Muscle layer of duodenum (tissue), 2 donors: ENCODE measurements at regions not wholly inside any gene's neighbourhood (a gene's known extent, or its start where the extent isn't known, plus 50 kb on each side); places are given as distances from the start of the nearest gene placed in this dataset.
"Not testable (repeated sequence)": the region's sequence is repeated elsewhere in the genome, so short reads cannot be mapped to it uniquely, and the experiment has no call there.

Experiments
- H3K27ac ChIP-seq: one replicate; pipeline ENCODE4 v1.7.0; 2013; ENCODE audit warnings: mild to moderate bottlenecking, low read length
- H3K27me3 ChIP-seq: one replicate; pipeline ENCODE4 v1.7.0; 2013; ENCODE audit warnings: low read depth, mild to moderate bottlenecking, control low read depth, low read length
- H3K36me3 ChIP-seq, 2 donors: one replicate each; pipeline ENCODE4 v1.7.0; 2013; ENCODE audit warnings: low read length in 2 of 2, control low read depth in 1 of 2, mild to moderate bottlenecking in 1 of 2; ENCODE audit not compliant: insufficient read depth in 2 of 2, control insufficient read depth in 1 of 2
- H3K4me1 ChIP-seq, 2 donors: one replicate each; pipeline ENCODE4 v1.7.0; 2013; ENCODE audit warnings: low read length in 2 of 2, mild to moderate bottlenecking in 2 of 2, control low read depth in 1 of 2, moderate library complexity in 1 of 2; ENCODE audit not compliant: insufficient read depth in 2 of 2, control insufficient read depth in 1 of 2
- H3K4me3 ChIP-seq, 2 donors: one replicate each; pipeline ENCODE4 v1.7.0; 2013; ENCODE audit warnings: low read length in 2 of 2, low read depth in 1 of 2, mild to moderate bottlenecking in 1 of 2
- H3K9me3 ChIP-seq, 2 donors: one replicate each; pipeline ENCODE4 v1.7.0; 2013; ENCODE audit warnings: low read length in 2 of 2, control low read depth in 1 of 2, mild to moderate bottlenecking in 1 of 2; ENCODE audit not compliant: control insufficient read depth in 1 of 2
- donor health status: healthy.

DNA sequence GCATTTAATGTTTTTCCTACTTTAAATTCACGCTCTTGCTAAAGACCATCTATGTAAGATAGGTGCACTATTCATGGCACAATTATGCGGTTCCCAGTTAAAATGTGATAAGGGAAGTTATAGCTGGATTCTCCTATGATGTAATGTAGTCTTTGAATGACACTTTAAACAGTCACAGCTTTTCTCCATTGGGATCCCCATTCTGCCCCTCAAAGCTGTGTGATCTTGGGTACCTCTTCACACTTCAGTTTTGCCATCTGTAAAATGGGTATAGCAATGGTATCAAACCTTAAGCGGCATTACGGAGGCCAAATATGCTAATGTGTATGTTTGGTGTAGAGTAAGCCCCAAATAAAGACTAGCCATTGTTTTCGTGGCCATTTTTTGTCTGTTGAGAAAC lies 64.7 kb upstream of the ZNF217 start:
- Histone ChIP-seq H3K36me3 (no peaks in the 10 kb centered on the region), H3K4me3 (no peak overlapping the region), H3K27ac (no peak overlapping the region), H3K9me3 (no peaks in the 10 kb centered on the region), H3K27me3 (no peaks in the 10 kb centered on the region), H3K4me1 (peaks cover 6 to 21% of the 10 kb centered on the region in 2 donors)

DNA sequence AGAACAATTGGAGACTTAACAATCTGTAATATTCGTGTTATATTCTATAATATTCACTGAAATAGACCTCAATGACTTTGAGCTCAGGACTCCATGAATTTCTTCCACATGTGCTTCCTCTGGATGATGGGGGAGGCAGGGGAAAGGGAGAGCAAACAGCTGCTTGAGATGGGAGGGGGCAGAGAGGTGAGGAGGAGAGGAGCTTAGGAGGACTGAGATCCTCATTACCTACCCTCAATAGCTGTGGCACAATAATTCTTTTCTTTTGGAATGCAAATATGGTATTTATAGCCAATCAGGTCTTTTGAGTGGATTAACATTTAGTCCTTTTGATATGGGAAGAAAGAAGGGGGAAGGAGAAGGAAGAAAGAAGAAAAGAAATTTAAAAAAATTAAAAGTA lies 64.1 kb upstream of the ZNF217 start:
- Histone ChIP-seq H3K4me1 (peaks cover 12 to 27% of the 10 kb centered on the region in 2 donors), H3K9me3 (no peaks in the 10 kb centered on the region), H3K27me3 (no peaks in the 10 kb centered on the region), H3K27ac (no peak overlapping the region), H3K36me3 (no peaks in the 10 kb centered on the region), H3K4me3 (no peak overlapping the region)

DNA sequence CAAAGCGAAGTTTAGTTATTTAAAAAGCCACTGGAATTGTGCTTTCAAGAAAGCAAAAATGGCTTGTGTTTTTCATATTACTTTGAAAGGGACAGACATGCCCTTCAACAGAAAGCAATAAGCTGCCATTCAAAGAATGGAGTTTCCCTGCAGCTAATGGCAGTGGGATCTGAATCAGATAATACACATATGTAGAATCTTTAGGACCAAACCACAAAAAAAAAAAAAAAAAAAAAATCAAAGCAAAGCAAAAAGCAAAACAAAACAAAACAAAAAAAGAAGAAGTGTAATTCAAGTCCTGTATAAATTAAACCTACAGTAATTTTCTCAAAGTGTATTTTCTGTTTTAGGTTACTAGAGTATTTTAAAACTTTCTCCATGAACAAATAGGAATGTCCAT lies 63.6 kb upstream of the ZNF217 start:
- Histone ChIP-seq H3K4me3 (no peak overlapping the region), H3K27ac (no peak overlapping the region), H3K9me3 (no peaks in the 10 kb centered on the region), H3K27me3 (no peaks in the 10 kb centered on the region), H3K4me1 (peaks cover 13 to 31% of the 10 kb centered on the region in 2 donors), H3K36me3 (no peaks in the 10 kb centered on the region)

DNA sequence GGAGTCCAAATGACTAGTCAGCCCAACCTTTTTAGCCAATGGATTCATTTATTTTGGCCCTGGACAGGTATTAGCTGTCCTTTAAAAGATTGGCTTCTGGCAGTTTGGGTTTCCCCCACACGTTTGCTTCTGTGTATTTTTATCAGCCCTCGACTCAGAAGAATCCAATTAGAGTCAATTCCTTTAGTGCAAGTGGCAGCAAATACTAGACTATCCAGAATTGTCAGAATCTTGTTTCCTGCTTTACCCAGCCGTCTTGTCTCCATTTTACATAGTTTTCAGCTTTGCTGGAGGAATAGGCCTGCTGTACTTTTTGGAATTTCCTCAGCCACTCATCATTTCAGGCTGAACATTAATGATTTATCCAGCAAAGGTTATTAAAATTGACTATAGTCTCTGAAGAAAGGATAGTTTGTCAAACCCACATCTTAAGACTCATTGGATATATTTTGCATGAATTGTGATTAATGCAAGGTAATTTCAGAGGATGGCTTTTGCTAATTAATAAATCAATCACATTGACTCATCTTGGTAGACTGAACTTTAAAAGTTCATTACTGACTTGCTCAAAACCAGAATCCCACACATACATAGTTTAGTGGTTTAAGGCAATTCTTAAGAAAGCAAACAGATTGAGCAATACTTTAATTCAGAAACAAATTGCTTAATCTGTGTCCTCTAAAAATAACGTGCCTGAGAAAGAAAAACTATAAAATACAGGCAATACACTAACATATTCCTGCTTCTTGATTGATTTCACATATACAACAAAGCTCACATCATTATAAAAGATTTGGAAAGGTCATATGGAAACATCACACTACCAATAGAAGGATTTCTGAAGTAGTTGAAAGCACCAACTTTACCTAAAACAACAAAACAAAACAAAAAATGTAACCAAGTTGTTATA lies 62.9 kb upstream of the ZNF217 start:
- Histone ChIP-seq H3K4me1 (peaks cover 13 to 27% of the 10 kb centered on the region in 2 donors), H3K27ac (no peak overlapping the region), H3K36me3 (no peaks in the 10 kb centered on the region), H3K4me3 (no peak overlapping the region), H3K9me3 (no peaks in the 10 kb centered on the region), H3K27me3 (no peaks in the 10 kb centered on the region)

DNA sequence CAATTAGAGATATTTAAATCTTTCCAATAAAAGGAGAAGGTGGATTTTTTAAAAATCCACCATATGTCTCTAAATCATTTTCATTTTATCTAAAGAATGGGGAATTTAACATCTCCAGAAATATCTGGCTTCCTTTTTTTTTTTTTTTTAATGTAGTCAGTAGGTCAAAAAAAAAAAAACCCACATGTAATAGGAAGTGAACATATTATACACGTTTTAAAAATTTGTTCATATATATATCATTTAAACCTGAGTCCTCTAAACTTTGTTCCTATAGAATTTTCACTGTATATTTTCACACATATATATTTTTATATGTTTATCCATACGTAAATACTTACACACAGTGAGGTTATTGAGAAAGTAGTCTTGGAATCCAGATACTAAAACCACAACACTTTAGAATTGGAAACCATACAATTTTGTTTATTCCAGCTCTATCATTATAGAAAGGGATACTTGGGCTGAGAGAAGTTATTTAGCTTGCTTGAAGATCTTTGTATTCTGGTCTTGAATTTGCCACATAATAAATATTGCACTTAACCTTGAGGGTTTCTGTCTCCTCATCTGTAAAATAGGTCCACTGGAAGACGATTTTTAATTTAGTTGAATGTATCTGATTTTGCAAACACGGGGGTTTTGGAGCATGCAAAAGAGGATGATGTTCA lies 62.1 kb upstream of the ZNF217 start:
- Histone ChIP-seq H3K27ac (peak overlapping the region; percentile 59), H3K27me3 (no peaks in the 10 kb centered on the region), H3K36me3 (no peaks in the 10 kb centered on the region), H3K4me3 (no peak overlapping the region), H3K9me3 (no peaks in the 10 kb centered on the region), H3K4me1 (peaks cover 13 to 22% of the 10 kb centered on the region in 2 donors)

DNA sequence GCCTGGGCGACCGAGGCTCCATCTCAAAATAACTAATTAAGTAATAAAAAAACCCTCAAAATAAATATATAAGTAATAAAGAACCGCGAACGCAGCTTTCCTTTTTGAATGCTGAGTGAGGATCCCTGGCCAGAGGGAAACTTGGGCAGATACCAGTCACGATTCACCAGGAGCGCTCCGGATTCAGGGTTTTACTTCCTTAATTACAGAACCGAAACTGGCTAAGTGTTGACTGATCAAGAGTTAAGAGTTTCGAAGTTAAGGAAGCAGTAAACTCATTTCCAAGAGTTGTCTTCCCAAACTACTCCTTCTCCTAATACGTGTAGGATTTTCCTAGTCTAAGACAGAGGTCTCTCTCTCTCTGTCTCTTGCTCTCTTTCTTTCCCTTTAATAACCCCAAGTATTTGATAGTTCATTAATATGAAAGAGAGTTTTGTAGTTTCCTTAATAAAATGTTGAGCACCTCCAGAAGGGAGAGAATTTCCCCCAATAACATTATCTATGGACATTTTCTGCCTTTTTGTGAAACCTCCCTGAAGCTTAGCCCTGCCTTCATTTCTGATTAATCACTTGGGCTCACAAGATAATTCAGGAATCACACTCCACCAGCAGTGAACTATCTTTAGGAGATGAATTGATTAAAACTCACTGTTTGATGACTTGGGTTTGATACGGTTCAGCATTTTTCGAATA lies 61.4 kb upstream of the ZNF217 start:
- Histone ChIP-seq H3K36me3 (no peaks in the 10 kb centered on the region), H3K27me3 (no peaks in the 10 kb centered on the region), H3K27ac (peak overlapping the region; percentile 59), H3K4me1 (peaks cover 13 to 17% of the 10 kb centered on the region in 2 donors), H3K9me3 (no peaks in the 10 kb centered on the region), H3K4me3 (peak overlapping the region in 1 of 2 donors; percentile 12)

DNA sequence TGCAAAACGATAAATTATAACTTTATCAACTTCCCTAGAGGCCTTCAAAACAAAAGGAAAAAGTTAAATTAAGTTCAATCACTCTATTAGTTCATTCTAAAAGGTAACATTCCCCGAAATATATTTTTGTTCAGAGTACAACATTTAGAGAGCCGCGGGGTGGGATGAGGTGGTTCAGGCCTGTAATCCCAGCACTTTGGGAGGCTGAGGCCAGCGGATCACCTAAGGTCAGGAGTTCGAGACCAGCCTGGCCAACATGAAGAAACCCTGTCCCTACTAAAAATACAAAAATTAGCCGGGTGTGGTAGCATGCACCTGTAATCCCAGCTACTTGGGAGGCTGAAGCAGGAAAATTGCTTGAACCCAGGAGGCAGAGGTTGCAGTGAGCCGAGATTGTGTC lies 60.9 kb upstream of the ZNF217 start:
- H3K27me3 ChIP-seq, H3K27ac ChIP-seq, H3K4me3 ChIP-seq, H3K36me3 ChIP-seq, H3K9me3 ChIP-seq: not testable (repeated sequence)
- peaks cover 13 to 17% of the 10 kb centered on the region in 2 donors for H3K4me1 ChIP-seq

DNA sequence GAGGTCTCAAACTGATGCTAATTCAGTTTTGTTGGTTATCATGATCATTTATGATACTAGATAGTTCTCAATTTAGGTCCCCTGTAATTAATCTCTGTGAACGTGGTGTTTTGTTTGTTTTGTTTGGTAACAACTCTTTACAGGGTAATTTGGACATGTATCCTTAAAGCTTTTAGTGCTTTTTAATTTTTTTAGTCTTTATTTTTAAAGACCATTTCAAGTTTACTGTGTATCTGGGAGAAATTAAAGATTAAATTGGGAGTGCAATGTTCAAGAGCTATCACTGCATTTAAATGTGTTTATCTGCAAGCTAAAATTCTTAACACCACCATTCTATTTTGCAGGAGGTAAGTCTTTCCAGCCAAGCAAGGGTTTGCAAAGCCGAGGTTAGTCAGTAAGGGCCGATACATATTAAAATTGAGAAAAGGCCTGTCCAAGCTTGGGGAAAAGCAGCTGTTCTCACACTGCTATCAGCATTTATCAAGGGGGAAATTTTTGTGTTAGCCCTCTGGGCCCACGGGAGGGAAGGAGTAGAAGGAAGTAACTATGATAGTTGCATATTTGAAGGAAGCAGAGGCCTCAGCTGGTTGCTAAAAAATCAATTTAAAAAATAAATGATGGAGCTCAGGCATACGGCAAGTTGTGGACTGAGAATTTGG lies 59.3 kb upstream of the ZNF217 start:
- Histone ChIP-seq H3K27ac (peak overlapping the region; percentile 57), H3K36me3 (no peaks in the 10 kb centered on the region), H3K4me3 (no peak overlapping the region), H3K4me1 (peaks cover 13 to 17% of the 10 kb centered on the region in 2 donors), H3K27me3 (no peaks in the 10 kb centered on the region), H3K9me3 (no peaks in the 10 kb centered on the region)

DNA sequence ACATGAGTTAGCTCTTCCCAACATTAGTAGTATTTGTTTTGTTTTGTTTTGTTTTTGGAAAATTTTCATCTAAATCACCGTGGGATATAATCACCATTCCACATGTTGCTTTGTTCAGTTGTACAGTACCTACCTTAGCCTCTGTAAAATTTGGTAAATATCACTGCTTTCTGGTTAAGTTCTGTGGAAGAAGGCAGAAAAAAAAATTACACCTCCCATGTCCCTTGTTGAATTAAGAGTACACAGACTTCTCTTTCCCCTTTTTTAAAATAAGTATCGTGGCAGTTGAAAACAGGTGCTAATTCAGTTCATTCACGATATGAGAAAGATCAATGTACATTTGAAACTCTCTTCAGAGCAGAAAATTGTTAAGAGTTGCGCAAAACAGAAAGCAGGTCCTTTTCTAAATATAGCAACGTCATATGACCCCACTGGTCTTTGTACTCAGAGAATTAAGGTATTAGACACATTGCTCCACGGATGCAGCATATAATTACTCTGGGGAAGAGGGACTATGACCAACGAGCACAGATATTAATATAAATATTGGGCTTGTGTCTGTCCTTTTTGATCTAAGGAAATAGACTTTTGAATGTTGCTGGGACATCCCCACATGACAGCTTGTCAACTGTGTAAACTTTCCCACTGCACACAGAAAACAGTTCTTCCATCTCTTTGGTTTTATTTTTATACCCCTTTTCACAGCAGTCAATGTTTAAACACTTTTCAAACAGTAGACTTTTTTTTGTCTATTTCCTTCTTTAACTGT lies 58.6 kb upstream of the ZNF217 start:
- no peaks in the 10 kb centered on the region for H3K27me3 ChIP-seq
- no peaks in the 10 kb centered on the region for H3K36me3 ChIP-seq
- no peaks in the 10 kb centered on the region for H3K9me3 ChIP-seq
- H3K4me1 ChIP-seq = peaks cover 13 to 17% of the 10 kb centered on the region in 2 donors
- peak overlapping the region in 1 of 2 donors; percentile 2 for H3K4me3 ChIP-seq
- H3K27ac ChIP-seq = peak overlapping the region; percentile 57

DNA sequence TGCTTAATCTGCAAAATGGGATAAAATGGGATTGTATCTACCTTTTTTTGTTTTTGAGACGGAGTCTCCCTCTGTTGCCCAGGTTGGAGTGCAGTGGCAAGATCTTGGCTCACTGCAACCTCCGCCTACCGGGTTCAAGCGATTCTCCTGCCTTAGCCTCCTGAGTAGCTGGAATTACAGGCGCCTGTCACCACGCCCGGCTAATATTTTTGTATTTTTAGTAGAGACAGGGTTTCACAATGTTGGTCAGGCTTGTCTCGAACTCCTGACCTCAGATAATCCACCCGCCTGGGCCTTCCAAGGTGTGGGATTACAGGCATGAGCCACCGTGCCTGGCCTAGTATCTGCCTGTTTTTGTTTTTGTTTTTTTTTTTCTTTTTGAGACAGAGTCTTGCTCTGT lies 55.9 kb upstream of the ZNF217 start:
- H3K27ac ChIP-seq, H3K36me3 ChIP-seq, H3K4me3 ChIP-seq, H3K27me3 ChIP-seq, H3K9me3 ChIP-seq: not testable (repeated sequence)
- peaks cover 7 to 11% of the 10 kb centered on the region in 2 donors for H3K4me1 ChIP-seq
